Mucosa of gallbladder (tissue), 1 donor: ENCODE measurements at regions not wholly inside any gene's neighbourhood (a gene's known extent, or its start where the extent isn't known, plus 50 kb on each side); places are given as distances from the start of the nearest gene placed in this dataset.
A peak's percentile ranks its signal among the peaks of the same experiment; 100 is the strongest.
"Not testable (repeated sequence)": the region's sequence is repeated elsewhere in the genome, so short reads cannot be mapped to it uniquely, and the experiment has no call there.

Experiments used
- DNase-seq: peaks from one replicate; pipeline ENCODE4 v3.0.0-alpha.2; 2020; ENCODE audit warnings: low spot score
- donor health status: DM: no; HTN: no; CAD: no.

GRCh38 chr1:34369701-34370455, 193.2 kb downstream of the C1orf94 start:
- no peak for DNase-seq

- DNase-seq: no peak
These were observed 194.0 kb downstream of the C1orf94 start for GRCh38 chr1:34370748-34371147.

GRCh38 chr1:34371179-34371578, 194.5 kb downstream of the C1orf94 start:
- DNase-seq: not testable (repeated sequence)

GRCh38 chr1:34371829-34372532, 195.3 kb downstream of the C1orf94 start:
- DNase-seq: no peak

- no peak for DNase-seq
These were observed 196.2 kb downstream of the C1orf94 start for GRCh38 chr1:34372891-34373290.

GRCh38 chr1:34373912-34374311, 197.2 kb downstream of the C1orf94 start:
- no peak for DNase-seq

- DNase-seq: no peak
These were observed 199.8 kb downstream of the C1orf94 start for GRCh38 chr1:34376531-34376930.

- DNase-seq: no peak
These were observed 202.5 kb downstream of the C1orf94 start for GRCh38 chr1:34378968-34379856.

GRCh38 chr1:34379911-34380310, 203.2 kb downstream of the C1orf94 start:
- no peak for DNase-seq

GRCh38 chr1:34380526-34381124, 203.9 kb downstream of the C1orf94 start:
- no peak for DNase-seq

GRCh38 chr1:34389974-34390373, 213.3 kb downstream of the C1orf94 start:
- DNase-seq: no peak

- no peak for DNase-seq
These were observed 219.3 kb downstream of the C1orf94 start for GRCh38 chr1:34396042-34396441.

GRCh38 chr1:34398241-34398915, 221.7 kb downstream of the C1orf94 start:
- no peak for DNase-seq

- no peak for DNase-seq
These were observed 222.2 kb downstream of the C1orf94 start for GRCh38 chr1:34398916-34399275.

- DNase-seq: no peak
These were observed 224.0 kb downstream of the C1orf94 start for GRCh38 chr1:34400675-34401074.

GRCh38 chr1:34403156-34403555, 226.4 kb downstream of the C1orf94 start:
- DNase-seq: no peak

- no peak for DNase-seq
These were observed 228.1 kb downstream of the C1orf94 start for GRCh38 chr1:34404804-34405203.

GRCh38 chr1:34405266-34405959, 228.7 kb downstream of the C1orf94 start:
- DNase-seq: no peak

GRCh38 chr1:34406377-34406776, 229.7 kb downstream of the C1orf94 start:
- DNase-seq: peak; percentile 37

- DNase-seq: peak; percentile 66
These were observed 230.3 kb downstream of the C1orf94 start for GRCh38 chr1:34406833-34407539.
